ENCODE measurements at regions not wholly inside any gene's neighbourhood (a gene's known extent, or its start where the extent isn't known, plus 50 kb on each side); places are given as distances from the start of the nearest gene placed in this dataset.

DNA sequence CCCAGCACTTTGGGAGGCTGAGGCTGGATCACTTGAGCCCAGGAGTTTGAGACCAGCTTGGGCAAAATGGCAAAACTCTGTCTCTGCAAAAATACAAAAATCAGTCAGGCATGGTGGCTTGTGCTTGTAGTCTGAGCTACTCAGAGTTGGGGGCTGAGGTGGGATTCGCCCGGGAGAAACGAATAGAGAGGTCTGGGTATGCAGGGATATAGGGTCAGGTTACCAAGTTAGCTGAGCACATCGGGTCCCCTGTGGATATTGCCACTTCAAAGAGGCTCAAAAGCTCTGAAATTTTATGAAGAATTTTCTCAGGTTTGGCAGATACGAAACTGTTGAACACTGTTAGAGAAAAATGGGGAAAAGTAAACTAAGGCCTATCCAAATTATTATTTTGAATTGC is 120.9 kb upstream of the SGK1 start:
- no peaks in the 10 kb centered on the region for H3K9me3 ChIP-seq (ENCODE audit: insufficient read depth in 2 of 2, low read depth in 1 of 2, low read length in 1 of 2)
- no peaks in the 10 kb centered on the region for H3K27me3 ChIP-seq (replicated peaks in 1 of 4; ENCODE audit: control insufficient read depth in 3 of 4, extremely low read depth in 1 of 4, insufficient read depth in 3 of 4, low read length in 3 of 4)
- no peak overlapping the region; the same call in 1 of the 2 replicates for H3K18ac ChIP-seq (ENCODE audit: extremely low read depth, low read length)
- no peak overlapping the region for H3K56ac ChIP-seq (replicated peaks; ENCODE audit: insufficient read length, low read depth, low read length)
- no peak overlapping the region for H4K91ac ChIP-seq (replicated peaks; ENCODE audit: insufficient read length, low read length)
- no peaks in the 10 kb centered on the region for H4K20me1 ChIP-seq (replicated peaks in 1 of 2; ENCODE audit: control insufficient read depth in 1 of 2, insufficient read depth in 2 of 2, low read length in 2 of 2)
- H3K4me1 ChIP-seq (replicated peaks in 1 of 4; ENCODE audit: control insufficient read depth in 3 of 4, insufficient read depth in 4 of 4, low read length in 3 of 4): peaks cover 0 to 6% (median 1%) of the 10 kb centered on the region in 4 experiments; a peak in 2 of 7 replicates
- no peak overlapping the region for H3K4me3 ChIP-seq (ENCODE audit: extremely low read depth in 1 of 4, insufficient read depth in 2 of 4, low read depth in 3 of 4, low read length in 4 of 4)
- POLR2A ChIA-PET (ENCODE audit: partially characterized antibody): no interaction called here
- H3K36me3 ChIP-seq (ENCODE audit: control insufficient read depth in 2 of 4, insufficient read depth in 4 of 4, low read length in 3 of 4): no peaks in the 10 kb centered on the region; a peak in 1 of 8 replicates
- TF ChIP-seq KDM5A (IDR thresholded peaks at IDR 0.05; ENCODE audit: low read length) (no peak), CHD2 (IDR thresholded peaks at IDR 0.05; ENCODE audit: low read length) (no peak), RNF2 (IDR thresholded peaks at IDR 0.05; ENCODE audit: borderline replicate concordance, low read depth, low read length, missing control alignments, poor library complexity, severe bottlenecking) (no peak), PHF8 (conservative IDR thresholded peaks at IDR 0.05; ENCODE audit: low read depth, low read length) (no peak), SUZ12 (IDR thresholded peaks at IDR 0.05; ENCODE audit: low read length) (no peak), BACH1 (IDR thresholded peaks at IDR 0.05; ENCODE audit: low read length) (no peak)
- no peak overlapping the region for H3K27ac ChIP-seq (ENCODE audit: low read depth, low read length)
- H2AFZ ChIP-seq (ENCODE audit: low read length): no peak overlapping the region
- H2BK120ac ChIP-seq (replicated peaks; ENCODE audit: low read depth, low read length): no peak overlapping the region
- no peak overlapping the region for H3K23ac ChIP-seq (ENCODE audit: insufficient read length)
- no peak overlapping the region for H3K4ac ChIP-seq (replicated peaks; ENCODE audit: insufficient read length, low read depth, low read length)
- H3K79me1 ChIP-seq (ENCODE audit: low read depth, low read length): no peaks in the 10 kb centered on the region
- no peak overlapping the region for H3K4me2 ChIP-seq (ENCODE audit: insufficient read depth in 1 of 2, low read depth in 2 of 2, low read length in 2 of 2)
- H4K5ac ChIP-seq (ENCODE audit: insufficient read length, low read depth, low read length): no peak overlapping the region
- DNase-seq (ENCODE audit: low read depth in 1 of 2, low spot score in 2 of 2): no peak
- no peak overlapping the region for H2BK5ac ChIP-seq (ENCODE audit: low read depth, low read length)
- no peak overlapping the region for H4K8ac ChIP-seq (ENCODE audit: extremely low read depth, insufficient read depth, low read length)
- CTCF ChIA-PET (ENCODE audit: partially characterized antibody): no interaction called here
- no peak overlapping the region for H2AK5ac ChIP-seq (ENCODE audit: low read depth, low read length)
- H3K79me2 ChIP-seq (ENCODE audit: control insufficient read depth in 1 of 2, insufficient read depth in 2 of 2, low read length in 2 of 2): no peaks in the 10 kb centered on the region
- WGBS, 2 experiments (ENCODE audit: extremely low coverage in 1 of 2, insufficient coverage in 1 of 2, insufficient read length in 1 of 2, insufficient replicate concordance in 2 of 2, low coverage in 1 of 2, low lambda C conversion rate in 2 of 2, missing lambda C conversion rate in 1 of 2): 75% methylated on average over 5 of the region's 5 CpGs; no CpG with 5 or more reads in 1 of the 2 experiments
- FAIRE-seq: no peak
- no peaks in the 10 kb centered on the region for H3K23me2 ChIP-seq (ENCODE audit: low read depth, low read length)
- no peak overlapping the region for H2BK20ac ChIP-seq (ENCODE audit: low read length)
- no peak overlapping the region for H3K9ac ChIP-seq (replicated peaks in 1 of 4; ENCODE audit: extremely low read depth in 1 of 4, low read depth in 3 of 4, low read length in 3 of 4)
- H2BK12ac ChIP-seq (ENCODE audit: low read depth, low read length): no peak overlapping the region
- H2BK15ac ChIP-seq (ENCODE audit: low read length): no peak overlapping the region
- H3K14ac ChIP-seq (ENCODE audit: insufficient read length): no peak overlapping the region
